HG03432 (cell line): ENCODE measurements at regions not wholly inside any gene's neighbourhood (a gene's known extent, or its start where the extent isn't known, plus 50 kb on each side); places are given as distances from the start of the nearest gene placed in this dataset.
"Not testable (repeated sequence)": the region's sequence is repeated elsewhere in the genome, so short reads cannot be mapped to it uniquely, and the experiment has no call there.

Experiments
- ATAC-seq: cut with Tn5 transposase; IDR thresholded peaks from one replicate; pipeline ENCODE4 v1.9.1; 2021; ENCODE audit warnings: mild to moderate bottlenecking, moderate library complexity; ENCODE audit not compliant: unreplicated experiment

- no peak for ATAC-seq
Observed at GRCh38 chr12:18008642-18009041, 81.4 kb downstream of the RERGL start.

DNA sequence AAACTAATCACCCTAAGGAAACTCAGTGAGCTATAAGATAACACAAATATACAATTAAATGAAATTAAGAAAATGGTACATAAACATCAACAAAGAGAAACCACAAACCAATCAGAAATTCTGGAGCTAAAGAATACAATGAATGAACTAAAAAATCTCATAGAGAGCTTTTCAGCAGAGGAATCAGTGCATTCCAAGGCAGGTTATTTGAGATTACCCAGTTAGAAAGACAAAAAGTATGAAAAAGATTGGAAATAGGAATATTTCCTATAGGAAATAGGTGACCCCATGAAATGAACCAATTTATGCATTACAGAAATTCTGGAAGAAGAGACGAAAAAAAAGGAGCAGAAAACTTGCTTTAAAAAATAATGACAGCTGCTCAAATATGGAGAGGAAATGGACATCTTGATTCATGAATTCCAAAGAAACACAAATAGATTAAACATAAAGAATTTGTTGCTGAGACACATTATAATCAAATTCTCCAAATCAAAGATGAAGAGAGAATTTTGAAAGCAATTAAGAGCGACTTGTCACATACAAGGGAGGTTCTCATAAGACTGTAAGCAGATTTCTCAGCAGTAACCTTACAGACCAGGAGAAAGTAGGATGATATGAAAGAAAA lies 90.7 kb downstream of the RERGL start:
- ATAC-seq: no peak

DNA sequence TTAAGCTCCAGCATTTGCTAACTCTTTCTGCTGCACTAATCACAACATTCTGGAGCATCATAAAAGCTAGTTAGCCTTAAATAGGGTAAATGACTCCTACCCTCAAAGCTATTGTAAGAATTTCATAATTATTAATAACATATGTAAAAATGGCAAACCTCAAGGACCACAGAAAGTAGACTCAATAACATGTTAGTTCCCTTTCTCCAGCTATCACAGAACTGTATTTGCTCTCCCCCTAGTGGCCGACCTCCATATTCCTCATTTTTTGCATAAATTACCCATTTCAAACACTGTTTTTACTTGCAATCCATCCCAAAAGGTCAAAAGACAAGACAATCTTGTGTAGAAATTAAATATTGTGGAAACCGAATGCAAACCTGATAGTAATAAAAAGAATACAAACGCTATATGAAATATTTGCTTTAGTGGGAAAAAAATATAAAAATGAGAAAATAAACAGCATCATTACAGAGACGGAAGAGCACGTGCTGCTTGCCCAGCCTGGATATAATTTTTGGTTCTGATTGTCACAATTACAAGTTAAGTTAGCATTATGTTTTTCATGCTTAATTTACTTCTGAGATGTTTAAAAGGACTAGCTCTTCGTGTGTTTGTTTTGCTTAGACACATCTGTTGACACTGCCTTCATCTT lies 97.9 kb downstream of the RERGL start:
- peak; percentile 98 for ATAC-seq

DNA sequence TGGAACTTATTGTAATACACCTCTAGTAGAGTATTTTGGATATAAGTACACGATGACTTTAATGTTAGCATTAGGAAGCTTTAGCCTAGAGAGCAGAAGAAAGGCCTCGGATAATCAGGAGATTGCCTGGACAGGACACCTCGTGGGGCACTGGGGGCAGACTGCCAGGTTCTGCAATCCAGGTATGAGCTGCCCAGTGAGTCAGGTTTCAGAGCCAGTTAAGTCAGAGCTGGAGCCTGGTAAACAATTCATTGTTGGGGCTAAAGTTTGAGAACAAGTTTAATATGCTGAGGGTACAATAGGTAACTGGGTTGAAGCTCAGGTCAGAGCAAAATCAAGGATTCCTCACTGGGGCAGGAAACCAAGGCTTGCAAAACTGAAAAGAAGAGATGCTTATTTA lies 107.4 kb downstream of the RERGL start:
- no peak for ATAC-seq

- ATAC-seq: no peak
Observed at GRCh38 chr12:17976202-17976601, 113.8 kb downstream of the RERGL start.

DNA sequence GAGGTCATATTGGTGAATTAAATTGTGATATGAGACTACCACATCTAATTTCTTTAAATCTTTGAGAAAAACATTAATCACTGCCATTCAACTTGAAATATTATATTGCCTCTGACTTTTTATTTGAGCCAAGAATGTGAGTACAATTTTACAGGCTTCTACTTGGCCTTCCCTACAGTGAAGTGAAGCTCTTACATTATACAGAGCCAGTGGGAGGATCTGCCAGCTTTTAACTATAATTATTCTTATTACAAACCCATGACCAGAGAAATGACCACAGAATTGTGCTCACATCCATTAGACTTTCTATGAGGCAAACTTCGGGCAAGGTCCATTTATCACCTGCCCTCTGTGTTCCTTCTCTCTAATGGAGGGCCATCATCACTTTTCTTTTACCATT lies 114.2 kb downstream of the RERGL start:
- ATAC-seq: no peak

DNA sequence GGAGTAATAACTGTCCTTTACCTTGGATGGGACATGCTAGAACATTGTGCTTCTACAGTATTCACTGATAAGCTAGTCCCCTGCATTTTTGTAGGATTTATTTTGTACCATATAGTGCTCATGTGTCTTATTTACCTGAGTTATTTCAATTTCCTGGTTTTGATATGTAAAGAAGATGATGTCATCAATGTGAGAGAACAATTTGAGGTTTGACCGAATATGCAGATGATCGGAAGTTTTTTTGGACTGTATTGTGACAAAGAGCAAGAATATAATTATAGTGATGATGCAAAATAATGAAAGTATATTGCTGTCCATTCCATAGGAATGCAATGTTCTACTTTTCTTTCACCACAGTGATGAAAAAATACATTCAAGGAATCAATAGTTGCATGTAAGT lies 114.8 kb downstream of the RERGL start:
- ATAC-seq: no peak

GRCh38 chr12:17971850-17972249 lies 118.1 kb downstream of the RERGL start:
- ATAC-seq: no peak

- ATAC-seq: no peak
Observed at GRCh38 chr12:17954788-17955187, 135.2 kb downstream of the RERGL start.

GRCh38 chr12:17950898-17951297 lies 139.1 kb downstream of the RERGL start:
- no peak for ATAC-seq

DNA sequence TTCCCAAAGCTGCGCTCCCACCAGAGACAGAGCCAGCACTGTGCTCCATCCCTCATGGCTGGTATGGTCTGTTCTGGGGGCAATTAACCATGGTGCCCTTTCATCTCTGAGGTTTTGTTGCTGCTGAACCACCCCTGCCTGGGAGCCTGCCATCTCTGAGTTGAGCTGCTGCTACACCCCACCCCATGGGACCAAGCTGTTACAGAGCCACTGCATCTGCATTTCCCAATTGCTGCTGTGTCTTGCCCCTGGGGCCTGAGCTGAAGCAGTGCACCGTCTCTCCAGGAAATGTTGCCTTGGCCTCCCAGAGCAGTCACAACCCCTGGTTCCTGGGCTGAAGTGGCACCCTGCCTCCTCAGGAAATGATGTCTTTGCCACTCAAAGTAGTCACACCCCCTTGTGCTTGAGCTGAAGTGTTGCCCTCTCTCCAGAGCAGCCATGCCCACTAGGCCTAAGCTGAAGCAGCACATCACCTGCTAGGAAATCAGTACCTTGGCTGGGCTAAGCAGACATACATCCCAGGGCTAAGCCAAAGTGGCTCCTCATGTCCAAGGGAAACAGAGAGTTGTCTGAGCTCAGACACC lies 140.3 kb downstream of the RERGL start:
- ATAC-seq: no peak

GRCh38 chr12:17928708-17929366 lies 161.2 kb downstream of the RERGL start:
- ATAC-seq: no peak

GRCh38 chr12:17918013-17918412 lies 172.0 kb downstream of the RERGL start:
- no peak for ATAC-seq

DNA sequence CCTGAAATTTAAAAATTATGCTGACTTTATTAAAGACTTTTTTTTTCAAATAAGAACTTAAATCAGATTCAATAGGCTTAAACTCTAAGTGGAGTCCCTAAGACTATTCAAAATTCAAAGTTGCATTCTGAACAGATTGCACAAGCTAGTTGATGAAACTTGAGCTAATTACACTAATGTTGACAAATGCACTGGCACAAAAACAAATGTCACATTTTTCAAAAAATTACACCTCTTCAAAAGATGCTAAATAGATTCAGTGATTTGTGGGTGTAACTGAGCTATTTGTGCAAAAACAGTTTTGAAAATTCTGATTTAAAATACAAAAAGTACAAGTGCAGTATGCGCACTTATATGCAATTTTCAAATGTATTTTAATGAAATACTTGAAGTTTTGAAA lies 205.4 kb downstream of the RERGL start:
- ATAC-seq: no peak

DNA sequence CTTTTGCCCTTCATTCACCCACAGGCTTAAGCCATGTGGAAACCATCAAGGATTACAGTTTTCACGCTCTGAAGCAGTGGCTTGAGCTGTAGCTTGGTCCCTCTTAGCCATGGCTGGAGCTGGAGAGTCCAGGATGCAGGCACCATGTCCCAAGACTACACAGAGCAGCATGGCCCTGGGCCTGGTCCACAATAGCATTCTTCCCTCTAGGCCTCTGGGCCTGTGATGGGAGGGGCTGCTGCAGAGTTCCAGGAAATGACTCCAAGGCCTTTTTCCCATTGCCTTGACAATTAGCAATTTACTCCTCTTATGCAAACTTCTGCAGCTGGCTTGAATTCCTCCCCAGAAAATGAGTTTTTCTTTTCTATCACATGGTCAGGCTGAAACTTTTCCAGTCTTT lies 211.3 kb downstream of the RERGL start:
- ATAC-seq: no peak

DNA sequence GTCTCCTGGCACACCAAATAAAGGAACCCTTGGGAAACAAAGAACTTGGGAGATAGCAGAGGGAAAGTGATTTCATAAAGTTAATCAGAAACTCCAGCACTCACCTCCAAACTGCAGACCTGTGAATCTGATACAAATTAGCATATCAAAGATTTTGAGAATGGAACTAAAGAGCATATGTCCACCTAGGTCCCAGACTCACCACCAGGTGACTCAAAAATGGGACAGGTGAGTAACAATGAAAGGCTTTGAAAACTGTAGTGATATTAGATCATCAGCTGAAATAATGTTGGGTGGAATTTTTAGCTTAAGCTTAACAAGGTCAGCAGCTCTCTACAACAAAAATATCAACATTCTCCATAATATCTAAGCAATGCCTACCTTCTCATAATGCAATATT lies 214.8 kb downstream of the RERGL start:
- no peak for ATAC-seq

GRCh38 chr12:17866802-17867201 lies 223.2 kb downstream of the RERGL start:
- no peak for ATAC-seq

DNA sequence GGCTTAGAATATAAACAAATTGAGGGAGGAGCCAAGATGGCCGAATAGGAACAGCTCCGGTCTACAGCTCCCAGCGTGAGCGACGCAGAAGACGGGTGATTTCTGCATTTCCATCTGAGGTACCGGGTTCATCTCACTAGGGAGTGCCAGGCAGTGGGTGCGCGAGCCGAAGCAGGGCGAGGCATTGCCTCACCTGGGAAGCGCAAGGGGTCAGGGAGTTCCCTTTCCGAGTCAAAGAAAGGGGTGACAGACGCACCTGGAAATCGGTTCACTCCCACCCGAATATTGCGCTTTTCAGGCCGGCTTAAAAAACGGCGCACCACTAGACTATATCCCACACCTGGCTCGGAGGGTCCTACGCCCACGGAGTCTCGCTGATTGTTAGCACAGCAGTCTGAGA lies 234.4 kb downstream of the RERGL start:
- not testable (repeated sequence) for ATAC-seq

- ATAC-seq: no peak
Observed at GRCh38 chr12:17853054-17853453, 236.9 kb downstream of the RERGL start.

DNA sequence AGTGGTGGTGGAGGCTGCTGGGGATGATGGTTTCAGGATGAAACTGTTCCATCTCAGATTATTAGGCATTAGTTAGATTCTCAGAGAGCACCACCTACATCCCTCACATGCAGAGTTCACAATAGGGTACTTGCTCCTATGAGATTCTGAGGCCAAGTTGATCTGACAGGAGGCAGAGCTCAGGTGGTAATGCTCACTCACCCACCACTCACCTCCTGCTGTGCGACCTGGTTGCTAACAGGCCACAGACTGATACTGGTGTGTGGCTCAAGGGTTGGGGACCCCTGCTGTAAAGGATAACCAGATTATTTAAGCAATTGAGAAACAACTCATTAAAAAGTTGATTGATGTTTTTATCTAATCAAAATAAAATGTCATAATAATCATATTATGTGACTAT lies 248.5 kb downstream of the RERGL start:
- ATAC-seq: no peak

- no peak for ATAC-seq
Observed at GRCh38 chr12:17829813-17830212, 260.2 kb downstream of the RERGL start.

DNA sequence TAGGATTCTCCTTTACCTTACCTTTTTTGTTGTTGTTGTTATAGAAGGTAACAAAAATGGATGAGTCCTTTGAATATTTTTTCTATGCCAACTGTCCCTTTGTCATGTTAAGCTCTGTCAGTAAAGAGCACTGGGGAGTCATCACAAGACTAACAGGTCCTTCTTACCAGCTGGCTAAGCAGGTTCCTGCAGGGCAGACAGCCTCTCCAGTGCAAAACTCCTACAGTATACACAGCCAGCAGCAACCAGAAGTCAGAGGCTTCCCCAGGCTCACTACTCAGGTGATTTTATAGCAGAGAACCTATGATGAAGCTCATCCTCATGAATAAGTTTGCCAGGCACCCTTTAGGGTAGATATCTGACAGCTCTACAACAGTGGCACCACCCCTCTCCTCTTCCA lies 271.1 kb downstream of the RERGL start:
- ATAC-seq: no peak
